ENCODE measurements at regions not wholly inside any gene's neighbourhood (a gene's known extent, or its start where the extent isn't known, plus 50 kb on each side); places are given as distances from the start of the nearest gene placed in this dataset.

DNA sequence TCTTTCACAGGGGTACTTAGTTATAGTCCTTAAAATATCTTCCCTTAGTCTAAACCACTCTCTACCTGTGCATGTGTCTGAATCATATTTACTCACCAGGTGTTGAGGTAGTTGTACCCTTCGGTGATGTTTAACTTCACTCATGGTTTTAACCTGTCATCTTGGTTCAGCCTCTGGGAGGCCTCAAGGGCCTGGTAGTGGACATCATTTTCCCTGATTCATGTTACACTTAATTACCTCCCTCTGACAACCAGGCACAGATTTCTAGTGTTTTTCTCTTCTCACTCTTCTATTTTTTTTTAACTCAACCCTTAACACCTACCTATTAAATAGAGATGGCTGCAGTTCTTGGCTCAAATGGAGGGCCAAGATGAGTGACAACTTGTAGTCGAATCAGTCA, 505.4 kb downstream of the TMEM114 start:
- TF ChIP-seq CTCF (IDR thresholded peaks at IDR 0.05; ENCODE audit: low read length) (no peak), EZH2 (optimal IDR thresholded peaks at IDR 0.05; ENCODE audit: low read depth, low read length) (no peak), EZH2phosphoT487 (IDR thresholded peaks at IDR 0.05; ENCODE audit: low read length) (no peak)

Measured in MM.1S (cell line).